ENCODE measurements at regions not wholly inside any gene's neighbourhood (a gene's known extent, or its start where the extent isn't known, plus 50 kb on each side); places are given as distances from the start of the nearest gene placed in this dataset.

GRCh38 chr10:130862626-130863025, 448.9 kb downstream of the TCERG1L start:
- DNase-seq = no peak

GRCh38 chr10:130863044-130863443, 448.5 kb downstream of the TCERG1L start:
- no peak for DNase-seq

GRCh38 chr10:130864961-130865818, 446.3 kb downstream of the TCERG1L start:
- no peak for DNase-seq

GRCh38 chr10:130866857-130867256, 444.7 kb downstream of the TCERG1L start:
- no peak for DNase-seq

GRCh38 chr10:130867446-130868194, 443.9 kb downstream of the TCERG1L start:
- no peak for DNase-seq

GRCh38 chr10:130869179-130869841, 442.2 kb downstream of the TCERG1L start:
- DNase-seq = no peak

GRCh38 chr10:130871406-130871805, 440.1 kb downstream of the TCERG1L start:
- no peak for DNase-seq

GRCh38 chr10:130873636-130874035, 437.9 kb downstream of the TCERG1L start:
- no peak for DNase-seq

GRCh38 chr10:130875116-130875515, 436.4 kb downstream of the TCERG1L start:
- no peak for DNase-seq

- no peak for DNase-seq
Measured at GRCh38 chr10:130875897-130876472, 435.5 kb downstream of the TCERG1L start.

- no peak for DNase-seq
Measured at GRCh38 chr10:130877126-130877525, 434.4 kb downstream of the TCERG1L start.

GRCh38 chr10:130878131-130878530, 433.4 kb downstream of the TCERG1L start:
- no peak for DNase-seq

- no peak for DNase-seq
Measured at GRCh38 chr10:130882906-130883305, 428.6 kb downstream of the TCERG1L start.

- DNase-seq = no peak
Measured at GRCh38 chr10:130884456-130884855, 427.1 kb downstream of the TCERG1L start.

GRCh38 chr10:130885021-130885655, 426.4 kb downstream of the TCERG1L start:
- DNase-seq = no peak

- no peak for DNase-seq
Measured at GRCh38 chr10:130887170-130887569, 424.4 kb downstream of the TCERG1L start.

GRCh38 chr10:130888493-130888892, 423.0 kb downstream of the TCERG1L start:
- DNase-seq = no peak

GRCh38 chr10:130889240-130889639, 422.3 kb downstream of the TCERG1L start:
- DNase-seq = no peak

- no peak for DNase-seq
Measured at GRCh38 chr10:130889780-130890179, 421.7 kb downstream of the TCERG1L start.

- DNase-seq = no peak
Measured at GRCh38 chr10:130891066-130891465, 420.5 kb downstream of the TCERG1L start.

GRCh38 chr10:130894471-130894870, 417.1 kb downstream of the TCERG1L start:
- no peak for DNase-seq

GRCh38 chr10:130895161-130895560, 416.4 kb downstream of the TCERG1L start:
- no peak for DNase-seq

GRCh38 chr10:130897815-130898214, 413.7 kb downstream of the TCERG1L start:
- no peak for DNase-seq

Measured in NCI-H1694 treated with DMSO at 0.1 percent for 48 hours (cell line).